IMR-90 (cell line): ENCODE measurements at regions not wholly inside any gene's neighbourhood (a gene's known extent, or its start where the extent isn't known, plus 50 kb on each side); places are given as distances from the start of the nearest gene placed in this dataset.

Source experiments
- ATAC-seq: fragments of 200-7000 bp; cut with Tn5 transposase; 2 replicates; pipeline ENCODE4 v1.9.1; 2020; ENCODE audit warnings: low read depth, mild to moderate bottlenecking, moderate library complexity
- BruUV-seq: library from RNA; stranded (reverse); fragments of 400-500 nt; replicated peaks from 2 replicates; lab custom pipeline; 2021; lab: Mats Ljungman, UMichigan
- CTCF ChIA-PET: fragments of 300-600 bp; formaldehyde crosslinking; extraction: SDS; loops from one replicate; lab custom pipeline; 2021; ENCODE audit warnings: antibody characterized with exemption; lab: Yijun Ruan, JAX
- POLR2A ChIA-PET: fragments of 300-600 bp; sonication (Branson Sonifier 250); formaldehyde crosslinking; loops from one replicate; lab custom pipeline; 2022; ENCODE audit warnings: antibody characterized with exemption; ENCODE audit not compliant: unreplicated experiment; lab: Charles Lee
- DNase-seq: peaks from one replicate; pipeline ENCODE4 v3.0.0; 2013
- H2AFZ ChIP-seq: replicated peaks from 2 replicates; pipeline ENCODE3; 2013; ENCODE audit warnings: low read length, mild to moderate bottlenecking; ENCODE audit not compliant: poor library complexity
- H2AK5ac ChIP-seq: 2 replicates; pipeline ENCODE4 v1.6.1; 2013; ENCODE audit warnings: low read depth, low read length, inconsistent platforms
- H2AK9ac ChIP-seq: replicated peaks from 2 replicates; pipeline ENCODE3; 2013; ENCODE audit warnings: mild to moderate bottlenecking, low read depth, low read length, moderate library complexity; ENCODE audit not compliant: poor library complexity
- H2BK120ac ChIP-seq: 2 replicates; pipeline ENCODE4 v1.6.1; 2013; ENCODE audit warnings: low read depth, low read length, inconsistent platforms
- H2BK15ac ChIP-seq: 3 replicates; pipeline ENCODE4 v1.6.1; 2013; ENCODE audit warnings: low read depth, low read length, inconsistent platforms
- H2BK20ac ChIP-seq: 2 replicates; pipeline ENCODE4 v1.6.1; 2013; ENCODE audit warnings: low read depth, mild to moderate bottlenecking, inconsistent platforms, low read length, moderate library complexity
- H2BK5ac ChIP-seq: 2 replicates; pipeline ENCODE4 v1.6.1; 2013; ENCODE audit warnings: mild to moderate bottlenecking, low read depth, low read length, inconsistent platforms; ENCODE audit not compliant: poor library complexity, severe bottlenecking
- H3K14ac ChIP-seq: replicated peaks from 2 replicates; pipeline ENCODE4 v1.6.1; 2013; ENCODE audit warnings: low read depth, low read length, inconsistent platforms
- H3K18ac ChIP-seq: 2 replicates; pipeline ENCODE4 v1.6.1; 2013; ENCODE audit warnings: low read depth, low read length, control low read depth
- H3K23ac ChIP-seq: 2 replicates; pipeline ENCODE4 v1.6.1; 2013; ENCODE audit warnings: low read depth, low read length, inconsistent platforms
- H3K27ac ChIP-seq: 2 replicates; pipeline ENCODE4 v1.5.1; 2013; ENCODE audit warnings: mild to moderate bottlenecking, control low read depth, low read length; ENCODE audit not compliant: insufficient read depth
- H3K27me3 ChIP-seq: 2 replicates; pipeline ENCODE4 v1.6.1; 2013; ENCODE audit warnings: low read length; ENCODE audit not compliant: control insufficient read depth, insufficient read depth
- H3K36me3 ChIP-seq: 2 replicates; pipeline ENCODE4 v1.6.1; 2013; ENCODE audit warnings: low read length, mixed read lengths; ENCODE audit not compliant: control insufficient read depth, insufficient read depth
- H3K4ac ChIP-seq: 2 replicates; pipeline ENCODE4 v1.6.1; 2013; ENCODE audit warnings: low read depth, low read length, inconsistent platforms
- H3K4me1 ChIP-seq: 2 replicates; pipeline ENCODE4 v1.6.1; 2013; ENCODE audit warnings: low read length, mixed read lengths; ENCODE audit not compliant: control insufficient read depth, insufficient read depth
- H3K4me2 ChIP-seq: 2 replicates; pipeline ENCODE4 v1.6.1; 2013; ENCODE audit warnings: low read depth, mild to moderate bottlenecking, control low read depth, low read length, moderate library complexity
- H3K4me3 ChIP-seq: 2 replicates; pipeline ENCODE4 v1.5.1; 2013; ENCODE audit warnings: low read depth, mild to moderate bottlenecking, control low read depth, low read length, moderate library complexity; ENCODE audit not compliant: insufficient read depth
- H3K56ac ChIP-seq: 2 replicates; pipeline ENCODE4 v1.6.1; 2013; ENCODE audit warnings: low read length, inconsistent platforms; ENCODE audit not compliant: insufficient read depth; ENCODE audit errors: extremely low read depth
- H3K79me1 ChIP-seq, 2 experiments: 2 replicates each; pipeline ENCODE4 v1.6.1; 2013; ENCODE audit warnings: low read length in 2 of 2, inconsistent platforms in 1 of 2, low read depth in 1 of 2
- H3K9ac ChIP-seq: 2 replicates; pipeline ENCODE4 v1.6.1; 2013; ENCODE audit warnings: low read depth, low read length, control low read depth
- H3K9me1 ChIP-seq: 2 replicates; pipeline ENCODE4 v1.6.1; 2013; ENCODE audit warnings: low read length, inconsistent platforms; ENCODE audit not compliant: insufficient read depth
- H3K9me3 ChIP-seq: 2 replicates; pipeline ENCODE4 v1.6.1; 2013; ENCODE audit warnings: low read length; ENCODE audit not compliant: control insufficient read depth, insufficient read depth
- H4K20me1 ChIP-seq: 2 replicates; pipeline ENCODE4 v1.6.1; 2013; ENCODE audit warnings: low read length, inconsistent platforms; ENCODE audit not compliant: insufficient read depth
- H4K5ac ChIP-seq: 2 replicates; pipeline ENCODE4 v1.6.1; 2013; ENCODE audit warnings: mild to moderate bottlenecking, low read depth, low read length, control low read depth
- H4K8ac ChIP-seq, 2 experiments: 2 replicates each; pipeline ENCODE4 v1.6.1; 2013; ENCODE audit warnings: low read depth in 2 of 2, low read length in 2 of 2, control low read depth in 1 of 2, inconsistent platforms in 1 of 2
- H4K91ac ChIP-seq: 2 replicates; pipeline ENCODE4 v1.6.1; 2013; ENCODE audit warnings: low read depth, low read length, inconsistent platforms; ENCODE audit not compliant: insufficient read depth
- BHLHE40 ChIP-seq: fragments of 150-350 bp; IDR thresholded peaks from 2 replicates; pipeline ENCODE4 v1.6.1; 2016; ENCODE audit warnings: mild to moderate bottlenecking, low read depth, low read length
- CHD1 ChIP-seq: IDR thresholded peaks from 2 replicates; pipeline ENCODE4 v1.6.1; 2012; ENCODE audit warnings: low read depth, low read length, improper control_type of control experiment
- MAZ ChIP-seq: IDR thresholded peaks from 2 replicates; pipeline ENCODE4 v1.6.1; 2012; ENCODE audit warnings: low read depth, mild to moderate bottlenecking, low read length, improper control_type of control experiment, moderate library complexity, borderline replicate concordance
- NFE2L2 ChIP-seq: fragments of 150-350 bp; IDR thresholded peaks from 2 replicates; pipeline ENCODE4 v1.6.1; 2016; ENCODE audit warnings: low read depth, mild to moderate bottlenecking, low read length
- RAD21 ChIP-seq: IDR thresholded peaks from 2 replicates; pipeline ENCODE4 v1.6.1; 2012; ENCODE audit warnings: low read length, improper control_type of control experiment
- RCOR1 ChIP-seq: IDR thresholded peaks from 2 replicates; pipeline ENCODE4 v1.6.1; 2012; ENCODE audit warnings: mild to moderate bottlenecking, low read length, improper control_type of control experiment; ENCODE audit not compliant: insufficient replicate concordance
- USF2 ChIP-seq: fragments of 150-350 bp; IDR thresholded peaks from 2 replicates; pipeline ENCODE4 v1.6.1; 2017; ENCODE audit warnings: mild to moderate bottlenecking, antibody characterized with exemption, low read length, low read depth
- WGBS, 2 experiments: methylation state at CpG; one replicate each; pipeline versions ENCODE4 v1.1.5 to v1.1.7; 2013; ENCODE audit warnings: missing lambda C conversion rate in 2 of 2; ENCODE audit not compliant: insufficient read length in 1 of 2; ENCODE audit errors: extremely low coverage in 2 of 2; 5-methylcytosine and 5-hydroxymethylcytosine counted together
- dilution Hi-C: fragments of 300-500 bp; cut with HindIII; formaldehyde crosslinking; loops from one replicate; pipeline ENCODE4 v1.14.3; 2018; ENCODE audit warnings: low sequenced_read_pairs; ENCODE audit not compliant: unreplicated experiment
- in situ Hi-C: fragments of 300-500 bp; cut with MboI; formaldehyde crosslinking; loops from 3 replicates; pipeline ENCODE4 v1.14.3; 2019; ENCODE audit warnings: low sequenced_read_pairs, inconsistent platforms, mixed read lengths
- intact Hi-C: fragments of 100-400 bp; cut with micrococcal nuclease; formaldehyde crosslinking; loops from 2 replicates; pipeline ENCODE4 v1.10.0; 2022

- H2BK20ac ChIP-seq = no peak overlapping the region
- no TSS peak for BruUV-seq
- ChIA-PET CTCF (no interaction called here), POLR2A (no interaction called here)
- in situ Hi-C loops (no loop called here), dilution Hi-C loops (no loop called here), intact Hi-C loops (no loop called here)
- no peak for ATAC-seq
- no peak overlapping the region for H3K14ac ChIP-seq
- no peak overlapping the region for H4K8ac ChIP-seq
- no peak overlapping the region for H2AK5ac ChIP-seq
- H3K4me1 ChIP-seq = no peaks in the 10 kb centered on the region
- H3K4ac ChIP-seq = no peak overlapping the region
- no peak overlapping the region for H3K18ac ChIP-seq
- no peak overlapping the region for H2AFZ ChIP-seq
- no peaks in the 10 kb centered on the region for H3K9me1 ChIP-seq
- no peak overlapping the region for H4K91ac ChIP-seq
- no peak overlapping the region for H3K4me2 ChIP-seq
- no peak overlapping the region for H3K23ac ChIP-seq
- H3K27ac ChIP-seq = no peak overlapping the region
- H3K79me1 ChIP-seq = no peaks in the 10 kb centered on the region
- H2AK9ac ChIP-seq = no peak overlapping the region
- H3K9ac ChIP-seq = no peak overlapping the region
- no peaks in the 10 kb centered on the region for H3K36me3 ChIP-seq
- H2BK120ac ChIP-seq = no peak overlapping the region
- H3K56ac ChIP-seq = no peak overlapping the region
- no peak overlapping the region for H4K5ac ChIP-seq
- DNase-seq = no peak
- WGBS, 2 experiments = no CpG with 5 or more reads among the region's 3 CpGs
- no peaks in the 10 kb centered on the region for H3K27me3 ChIP-seq
- no peak overlapping the region for H2BK15ac ChIP-seq
- H3K9me3 ChIP-seq = peaks cover 3% of the 10 kb centered on the region; the same call in 1 of the 2 replicates
- no peaks in the 10 kb centered on the region for H4K20me1 ChIP-seq
- H2BK5ac ChIP-seq = no peak overlapping the region
- TF ChIP-seq MAZ (no peak), RCOR1 (no peak), USF2 (no peak), BHLHE40 (no peak), NFE2L2 (no peak), RAD21 (no peak), CHD1 (no peak)
- H3K4me3 ChIP-seq = no peak overlapping the region
These were observed 320.8 kb upstream of the TMPO start for GRCh38 chr12:98194591-98194990.
